ENCODE measurements at regions not wholly inside any gene's neighbourhood (a gene's known extent, or its start where the extent isn't known, plus 50 kb on each side); places are given as distances from the start of the nearest gene placed in this dataset.

DNA sequence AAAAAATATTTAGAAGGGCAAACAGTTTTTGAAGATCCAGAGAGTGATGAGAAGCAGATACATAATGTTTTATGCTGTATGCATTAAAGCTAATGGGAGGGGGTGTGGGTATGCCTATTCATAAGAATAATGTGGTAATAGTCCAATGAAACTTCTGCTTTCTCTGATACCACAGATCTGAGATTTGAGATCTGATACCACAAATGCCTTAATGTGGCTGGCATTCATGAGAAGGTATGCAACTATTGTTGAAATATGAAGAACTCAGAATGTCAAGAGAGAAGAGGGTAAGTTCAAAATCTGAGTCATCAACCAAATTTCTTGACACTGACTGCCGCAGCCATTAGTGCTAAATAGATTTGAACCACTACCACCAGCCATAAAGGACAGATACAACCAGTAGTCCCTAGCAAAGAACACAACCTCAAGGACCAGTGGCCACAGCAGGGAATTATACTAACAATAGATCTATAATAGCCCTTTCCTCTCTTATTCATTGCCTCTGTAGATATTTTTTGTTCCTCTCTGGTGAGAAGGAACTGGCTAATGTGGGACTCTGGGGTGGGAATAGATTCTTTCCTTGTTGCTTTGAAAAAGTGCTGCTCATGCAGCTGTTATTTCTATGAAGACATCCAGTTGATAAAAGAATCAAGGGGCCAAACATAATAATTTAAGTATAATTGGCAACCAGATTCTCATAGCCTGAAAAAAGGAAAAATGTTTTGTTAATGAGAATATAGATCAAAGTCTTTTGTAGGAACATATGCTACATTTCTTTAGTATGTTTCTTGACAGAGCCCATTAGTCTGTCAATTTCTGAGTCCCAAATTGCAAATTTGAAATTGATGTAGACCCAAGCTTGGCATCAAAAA, 256.5 kb upstream of the ZNF608 start:
- H3K4me3 ChIP-seq (ENCODE audit: low read depth, low read length), result no peak overlapping the region
- no peak overlapping the region for H3K27ac ChIP-seq (ENCODE audit: low read depth, low read length)
- no CpG with 5 or more reads among the region's 1 CpG for WGBS (ENCODE audit: insufficient coverage)
- no peaks in the 10 kb centered on the region for H3K27me3 ChIP-seq (ENCODE audit: control insufficient read depth, insufficient read depth, low read length)
- H3K4me1 ChIP-seq (ENCODE audit: control insufficient read depth, insufficient read depth, low read length), result no peaks in the 10 kb centered on the region
- DNase-seq (ENCODE audit: low read depth in 4 of 6, low spot score in 6 of 6), result no peak
- H3K36me3 ChIP-seq (ENCODE audit: control insufficient read depth, insufficient read depth, low read length), result no peaks in the 10 kb centered on the region
- no peaks in the 10 kb centered on the region for H3K9me3 ChIP-seq (ENCODE audit: control insufficient read depth, insufficient read depth, low read length)

DNA sequence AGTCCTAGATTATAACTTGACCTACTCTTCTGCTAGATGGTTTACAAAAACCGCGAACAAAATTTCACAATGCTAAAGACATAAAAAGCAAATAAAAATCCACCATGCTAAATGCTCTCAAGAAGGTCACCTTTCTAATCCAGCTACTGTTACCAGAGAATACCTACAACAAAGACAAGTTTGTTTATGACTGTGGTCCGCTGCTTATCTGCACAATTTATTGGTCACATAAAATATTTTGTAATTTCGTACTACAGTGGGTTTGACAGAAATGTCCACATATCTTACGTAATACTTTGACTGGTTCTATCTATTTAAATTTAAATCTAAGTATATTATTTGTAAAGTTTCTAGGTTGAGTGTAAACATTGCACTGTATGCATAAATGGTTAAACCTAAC, 257.6 kb upstream of the ZNF608 start:
- no peaks in the 10 kb centered on the region for H3K36me3 ChIP-seq (ENCODE audit: control insufficient read depth, insufficient read depth, low read length)
- WGBS (ENCODE audit: insufficient coverage), result no CpG with 5 or more reads among the region's 5 CpGs
- no peaks in the 10 kb centered on the region for H3K4me1 ChIP-seq (ENCODE audit: control insufficient read depth, insufficient read depth, low read length)

DNA sequence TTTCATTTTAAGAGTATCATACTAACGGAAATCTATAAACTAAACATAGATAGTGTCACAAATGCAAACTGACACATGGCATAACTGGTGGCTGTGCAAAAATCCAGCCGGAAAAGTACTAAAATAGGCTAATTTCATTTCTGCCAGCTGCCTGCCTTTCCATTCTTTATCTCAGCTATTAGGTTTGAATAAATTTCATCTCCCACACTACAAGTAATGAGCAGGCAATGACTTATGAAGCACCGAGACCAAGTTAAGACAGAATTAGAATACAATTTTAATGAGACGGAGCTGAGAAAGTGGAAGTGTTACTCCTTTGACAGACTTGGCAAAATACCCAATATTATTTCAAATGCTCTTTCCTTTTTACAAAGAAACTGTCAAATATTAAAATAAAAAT, 258.8 kb upstream of the ZNF608 start:
- Histone ChIP-seq H3K36me3 (ENCODE audit: control insufficient read depth, insufficient read depth, low read length) (no peaks in the 10 kb centered on the region), H3K9me3 (ENCODE audit: control insufficient read depth, insufficient read depth, low read length) (no peaks in the 10 kb centered on the region), H3K4me3 (ENCODE audit: low read depth, low read length) (no peak overlapping the region), H3K27ac (ENCODE audit: low read depth, low read length) (no peak overlapping the region), H3K4me1 (ENCODE audit: control insufficient read depth, insufficient read depth, low read length) (no peaks in the 10 kb centered on the region), H3K27me3 (ENCODE audit: control insufficient read depth, insufficient read depth, low read length) (no peaks in the 10 kb centered on the region)
- no CpG with 5 or more reads among the region's 4 CpGs for WGBS (ENCODE audit: insufficient coverage)
- DNase-seq (ENCODE audit: low read depth in 4 of 6, low spot score in 6 of 6), result peak in 2 of 6 donors; percentile 63 to 79

More for the DNA sequence above, 257.6 kb upstream of the ZNF608 start:
- no peaks in the 10 kb centered on the region for H3K9me3 ChIP-seq (ENCODE audit: control insufficient read depth, insufficient read depth, low read length)
- H3K27me3 ChIP-seq (ENCODE audit: control insufficient read depth, insufficient read depth, low read length), result no peaks in the 10 kb centered on the region
- H3K4me3 ChIP-seq (ENCODE audit: low read depth, low read length), result no peak overlapping the region
- DNase-seq (ENCODE audit: low read depth in 4 of 6, low spot score in 6 of 6), result no peak
- no peak overlapping the region for H3K27ac ChIP-seq (ENCODE audit: low read depth, low read length)

DNA sequence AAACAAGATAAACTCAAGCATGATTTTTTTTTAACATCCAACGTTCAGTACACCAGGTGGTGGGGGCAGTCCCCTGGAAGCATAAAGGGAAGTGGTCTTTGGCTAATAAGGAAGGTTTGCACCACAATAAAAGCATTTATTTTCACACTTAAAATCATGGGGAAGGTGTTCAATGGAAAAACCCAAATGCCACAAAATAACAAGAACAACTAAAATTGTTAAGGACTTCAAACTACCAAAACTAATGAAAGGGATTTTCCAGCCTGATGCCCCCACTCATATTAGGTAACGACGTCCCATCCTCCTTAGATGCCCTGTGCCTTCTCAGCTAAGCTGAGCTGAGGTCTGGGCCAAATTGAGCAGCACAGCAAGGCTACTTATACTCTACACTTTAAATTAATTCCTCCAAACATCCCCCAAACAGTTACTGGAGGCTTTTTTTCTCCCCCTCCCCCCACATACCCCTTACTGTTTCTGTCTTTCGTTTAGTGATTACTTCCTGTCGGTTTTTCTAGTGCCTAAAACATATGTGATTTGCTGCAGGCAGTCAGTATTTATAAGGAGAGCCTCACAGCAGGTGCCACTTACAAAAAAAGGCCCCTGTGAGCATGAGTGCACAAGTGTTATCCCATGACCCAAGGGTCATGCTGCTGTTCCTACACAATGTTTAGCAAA, 259.7 kb upstream of the ZNF608 start:
- Histone ChIP-seq H3K36me3 (ENCODE audit: control insufficient read depth, insufficient read depth, low read length) (no peaks in the 10 kb centered on the region), H3K4me1 (ENCODE audit: control insufficient read depth, insufficient read depth, low read length) (no peaks in the 10 kb centered on the region), H3K27me3 (ENCODE audit: control insufficient read depth, insufficient read depth, low read length) (no peaks in the 10 kb centered on the region), H3K4me3 (ENCODE audit: low read depth, low read length) (no peak overlapping the region), H3K9me3 (ENCODE audit: control insufficient read depth, insufficient read depth, low read length) (no peaks in the 10 kb centered on the region), H3K27ac (ENCODE audit: low read depth, low read length) (no peak overlapping the region)
- peak in 2 of 6 donors; percentile 34 to 60 for DNase-seq (ENCODE audit: low read depth in 4 of 6, low spot score in 6 of 6)
- WGBS (ENCODE audit: insufficient coverage), result 50% methylated on average over 2 of the region's 5 CpGs

DNA sequence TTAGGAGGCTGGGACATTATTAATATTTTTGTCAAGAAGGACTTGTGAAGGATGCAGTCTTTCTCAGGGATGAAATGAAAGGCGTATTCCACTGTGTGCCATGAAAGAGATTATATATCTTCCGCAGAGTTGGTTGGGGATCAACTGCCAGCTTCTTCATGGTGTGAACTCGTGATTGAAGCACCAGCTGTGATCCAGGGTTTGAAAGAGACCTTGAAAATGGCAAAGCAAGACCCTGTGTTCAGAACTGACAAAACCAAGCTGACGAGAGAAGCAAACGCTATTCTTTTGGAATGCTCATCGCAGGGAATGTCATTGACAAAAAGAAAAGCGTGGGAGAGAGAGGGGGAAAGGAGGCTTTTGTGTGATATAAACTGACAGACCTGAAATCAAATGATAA, 263.9 kb upstream of the ZNF608 start:
- Histone ChIP-seq H3K27ac (ENCODE audit: low read depth, low read length) (no peak overlapping the region), H3K36me3 (ENCODE audit: control insufficient read depth, insufficient read depth, low read length) (no peaks in the 10 kb centered on the region), H3K27me3 (ENCODE audit: control insufficient read depth, insufficient read depth, low read length) (no peaks in the 10 kb centered on the region), H3K4me3 (ENCODE audit: low read depth, low read length) (no peak overlapping the region), H3K9me3 (ENCODE audit: control insufficient read depth, insufficient read depth, low read length) (no peaks in the 10 kb centered on the region), H3K4me1 (ENCODE audit: control insufficient read depth, insufficient read depth, low read length) (no peaks in the 10 kb centered on the region)
- 46% methylated on average over 7 of the region's 7 CpGs for WGBS (ENCODE audit: insufficient coverage)
- peak in 2 of 6 donors; percentile 58 to 60 for DNase-seq (ENCODE audit: low read depth in 4 of 6, low spot score in 6 of 6)

DNA sequence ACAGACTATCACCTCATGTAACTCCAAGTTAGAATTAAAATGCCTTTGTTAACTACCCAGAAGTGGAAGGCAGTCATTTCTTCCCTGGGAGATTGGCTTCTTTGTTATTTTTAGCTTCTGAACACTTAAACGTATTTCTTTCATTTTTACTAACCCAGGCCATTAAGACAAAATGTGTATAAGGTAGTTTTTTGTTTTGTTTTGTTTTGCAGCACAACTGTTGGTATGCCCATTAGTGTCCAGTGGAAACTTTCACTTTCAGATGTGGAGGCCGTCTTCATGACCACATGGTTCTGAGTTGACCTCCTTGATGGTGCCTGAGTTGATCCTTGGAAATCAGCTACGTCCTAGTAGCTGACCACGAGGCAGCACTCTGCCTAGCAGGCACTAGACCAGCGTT, 264.6 kb upstream of the ZNF608 start:
- Histone ChIP-seq H3K4me1 (ENCODE audit: control insufficient read depth, insufficient read depth, low read length) (no peaks in the 10 kb centered on the region), H3K9me3 (ENCODE audit: control insufficient read depth, insufficient read depth, low read length) (no peaks in the 10 kb centered on the region), H3K4me3 (ENCODE audit: low read depth, low read length) (no peak overlapping the region)

DNA sequence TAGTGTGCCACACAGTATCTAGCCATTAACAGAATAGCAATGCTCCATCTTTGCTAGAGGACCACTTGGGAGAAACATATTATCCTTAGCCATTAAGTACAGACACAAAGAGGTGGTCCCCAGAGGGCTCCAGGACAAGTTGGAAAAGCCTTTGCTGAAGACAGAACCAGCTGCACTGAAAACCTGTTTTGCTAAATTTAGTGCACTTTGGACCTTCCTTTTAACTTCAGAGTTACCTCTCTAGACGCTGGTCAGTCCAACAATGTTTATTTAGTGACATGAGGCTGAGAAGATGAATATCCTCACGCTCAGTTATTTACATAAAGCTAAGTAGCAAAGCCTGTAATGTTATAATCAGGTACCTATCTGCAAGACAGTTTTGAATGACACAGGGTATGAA, 265.0 kb upstream of the ZNF608 start:
- H3K9me3 ChIP-seq (ENCODE audit: control insufficient read depth, insufficient read depth, low read length), result no peaks in the 10 kb centered on the region
- H3K4me1 ChIP-seq (ENCODE audit: control insufficient read depth, insufficient read depth, low read length), result no peaks in the 10 kb centered on the region
- WGBS (ENCODE audit: insufficient coverage), result no CpG with 5 or more reads among the region's 2 CpGs
- no peaks in the 10 kb centered on the region for H3K36me3 ChIP-seq (ENCODE audit: control insufficient read depth, insufficient read depth, low read length)
- no peaks in the 10 kb centered on the region for H3K27me3 ChIP-seq (ENCODE audit: control insufficient read depth, insufficient read depth, low read length)
- DNase-seq (ENCODE audit: low read depth in 4 of 6, low spot score in 6 of 6), result no peak
- H3K27ac ChIP-seq (ENCODE audit: low read depth, low read length), result no peak overlapping the region
- H3K4me3 ChIP-seq (ENCODE audit: low read depth, low read length), result no peak overlapping the region

More for the DNA sequence above, 264.6 kb upstream of the ZNF608 start:
- no peak for DNase-seq (ENCODE audit: low read depth in 4 of 6, low spot score in 6 of 6)
- WGBS (ENCODE audit: insufficient coverage), result 83% methylated on average over 4 of the region's 5 CpGs
- no peak overlapping the region for H3K27ac ChIP-seq (ENCODE audit: low read depth, low read length)
- H3K27me3 ChIP-seq (ENCODE audit: control insufficient read depth, insufficient read depth, low read length), result no peaks in the 10 kb centered on the region
- H3K36me3 ChIP-seq (ENCODE audit: control insufficient read depth, insufficient read depth, low read length), result no peaks in the 10 kb centered on the region

DNA sequence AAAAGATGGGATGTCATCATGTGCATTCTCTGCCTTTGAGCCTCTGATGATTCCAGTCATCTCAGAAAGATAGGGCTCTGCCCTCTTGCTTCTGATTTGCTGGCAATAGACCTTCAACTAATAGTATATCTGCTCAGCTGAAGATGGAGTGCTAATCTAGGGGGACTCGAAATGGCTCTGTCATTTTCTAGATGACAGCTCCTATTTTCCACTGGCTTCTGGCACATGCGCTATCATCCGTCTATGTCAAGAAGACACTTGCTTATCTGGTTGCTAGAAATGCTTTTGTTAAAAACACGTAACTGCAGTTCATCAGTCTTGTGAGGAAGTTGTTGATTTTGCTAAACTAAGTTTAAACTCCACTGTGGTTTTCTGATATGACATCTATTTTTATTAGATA, 265.5 kb upstream of the ZNF608 start:
- Histone ChIP-seq H3K27ac (ENCODE audit: low read depth, low read length) (no peak overlapping the region), H3K4me1 (ENCODE audit: control insufficient read depth, insufficient read depth, low read length) (no peaks in the 10 kb centered on the region), H3K36me3 (ENCODE audit: control insufficient read depth, insufficient read depth, low read length) (no peaks in the 10 kb centered on the region), H3K4me3 (ENCODE audit: low read depth, low read length) (no peak overlapping the region), H3K27me3 (ENCODE audit: control insufficient read depth, insufficient read depth, low read length) (no peaks in the 10 kb centered on the region), H3K9me3 (ENCODE audit: control insufficient read depth, insufficient read depth, low read length) (no peaks in the 10 kb centered on the region)
- DNase-seq (ENCODE audit: low read depth in 4 of 6, low spot score in 6 of 6), result peak in 1 of 6 donors; percentile 41
- WGBS (ENCODE audit: insufficient coverage), result no CpG with 5 or more reads among the region's 4 CpGs

DNA sequence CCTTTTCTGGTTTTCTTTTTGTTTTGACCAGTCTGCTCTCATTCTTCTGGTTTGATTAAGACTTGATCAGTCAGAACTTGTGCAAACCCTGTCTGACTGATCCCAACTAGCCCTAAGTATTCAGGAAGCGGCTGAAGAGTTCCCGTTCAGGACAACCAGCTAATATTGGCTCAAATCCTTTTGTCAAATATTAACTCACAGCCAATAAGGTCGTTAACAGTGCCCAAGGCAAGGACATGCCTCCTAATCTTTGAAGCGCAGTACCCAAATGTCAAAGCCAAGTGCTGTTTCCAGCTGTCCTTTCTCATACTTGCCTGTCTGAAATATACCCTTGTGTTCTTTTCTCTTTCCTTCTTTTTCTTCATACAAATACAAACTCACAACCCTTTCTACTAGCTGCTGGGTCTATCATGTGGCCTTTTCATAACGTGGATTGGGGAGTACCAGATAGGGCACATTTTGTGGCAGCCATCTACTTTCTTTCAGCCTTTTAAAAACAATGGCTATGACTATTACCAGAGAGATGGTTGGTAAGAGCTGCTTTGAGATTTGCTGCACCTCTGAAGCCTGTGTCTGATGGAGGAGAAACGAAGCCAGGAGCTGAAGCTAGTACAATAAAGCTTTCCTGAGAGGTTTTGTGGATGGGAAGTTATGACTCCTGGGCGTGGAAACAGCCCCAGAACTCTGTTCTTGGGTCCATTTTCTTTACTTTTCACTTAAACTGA, 266.4 kb upstream of the ZNF608 start:
- Histone ChIP-seq H3K36me3 (ENCODE audit: control insufficient read depth, insufficient read depth, low read length) (no peaks in the 10 kb centered on the region), H3K9me3 (ENCODE audit: control insufficient read depth, insufficient read depth, low read length) (no peaks in the 10 kb centered on the region), H3K27me3 (ENCODE audit: control insufficient read depth, insufficient read depth, low read length) (no peaks in the 10 kb centered on the region), H3K27ac (ENCODE audit: low read depth, low read length) (no peak overlapping the region), H3K4me3 (ENCODE audit: low read depth, low read length) (no peak overlapping the region), H3K4me1 (ENCODE audit: control insufficient read depth, insufficient read depth, low read length) (no peaks in the 10 kb centered on the region)
- DNase-seq (ENCODE audit: low read depth in 4 of 6, low spot score in 6 of 6), result no peak
- WGBS (ENCODE audit: insufficient coverage), result 72% methylated on average over 5 of the region's 7 CpGs
